WTC11 (cell line): ENCODE measurements at regions not wholly inside any gene's neighbourhood (a gene's known extent, or its start where the extent isn't known, plus 50 kb on each side); places are given as distances from the start of the nearest gene placed in this dataset.
A peak's percentile ranks its signal among the peaks of the same experiment; 100 is the strongest.

Experiments
- ATF1 ChIP-seq: sonication (generic); formaldehyde crosslinking; IDR thresholded peaks from 2 replicates; pipeline ENCODE4 v1.8.1; 2023; ENCODE audit warnings: mild to moderate bottlenecking, moderate library complexity, missing genetic modification reagents
- CBFB ChIP-seq: sonication (generic); formaldehyde crosslinking; IDR thresholded peaks from 2 replicates; pipeline ENCODE4 v1.8.1; 2022; ENCODE audit warnings: mild to moderate bottlenecking, low read depth, missing genetic modification reagents
- ETV6 ChIP-seq: sonication (generic); formaldehyde crosslinking; IDR thresholded peaks from 2 replicates; pipeline ENCODE4 v1.8.1; 2022; ENCODE audit warnings: mild to moderate bottlenecking, missing genetic modification reagents
- FOXJ3 ChIP-seq: sonication (generic); formaldehyde crosslinking; IDR thresholded peaks from 2 replicates; pipeline ENCODE4 v1.9.0; 2021; ENCODE audit warnings: missing genetic modification reagents, mild to moderate bottlenecking, borderline replicate concordance
- GRHL2 ChIP-seq: fragments of 250-450 bp; sonication (Bioruptor Pico); IDR thresholded peaks from 2 replicates; pipeline ENCODE4 v1.8.0; 2022; ENCODE audit warnings: mild to moderate bottlenecking, moderate library complexity; ENCODE audit not compliant: insufficient replicate concordance, severe bottlenecking
- HMGA2 ChIP-seq: fragments of 250-450 bp; sonication (Bioruptor Pico); IDR thresholded peaks from 2 replicates; pipeline ENCODE4 v1.4.0; 2021; ENCODE audit warnings: mild to moderate bottlenecking, moderate library complexity
- JAZF1 ChIP-seq: fragments of 250-450 bp; sonication (Bioruptor Pico); IDR thresholded peaks from 2 replicates; pipeline ENCODE4 v1.9.0; 2021; ENCODE audit warnings: moderate library complexity, mild to moderate bottlenecking, inconsistent platforms
- JUN ChIP-seq: sonication (generic); formaldehyde crosslinking; IDR thresholded peaks from 2 replicates; pipeline ENCODE4 v1.8.0; 2023; ENCODE audit warnings: mild to moderate bottlenecking, missing genetic modification reagents
- MYBL2 ChIP-seq: sonication (generic); formaldehyde crosslinking; IDR thresholded peaks from 2 replicates; pipeline ENCODE4 v1.8.1; 2023; ENCODE audit warnings: mild to moderate bottlenecking, moderate library complexity, missing genetic modification reagents
- NFATC4 ChIP-seq: fragments of 250-450 bp; sonication (Bioruptor Pico); IDR thresholded peaks from 2 replicates; pipeline ENCODE4 v1.9.0; 2021; ENCODE audit warnings: mild to moderate bottlenecking
- OVOL2 ChIP-seq: fragments of 250-450 bp; sonication (Bioruptor Pico); IDR thresholded peaks from 2 replicates; pipeline ENCODE4 v1.9.0; 2021; ENCODE audit warnings: mild to moderate bottlenecking, borderline replicate concordance
- PRRX2 ChIP-seq: fragments of 250-450 bp; sonication (Bioruptor Pico); IDR thresholded peaks from 2 replicates; pipeline ENCODE4 v1.8.0; 2021; ENCODE audit warnings: mild to moderate bottlenecking
- SP1 ChIP-seq: sonication (generic); formaldehyde crosslinking; conservative IDR thresholded peaks from 2 replicates; pipeline ENCODE4 v1.8.1; 2022; ENCODE audit warnings: missing genetic modification reagents
- TCF7 ChIP-seq: sonication (generic); formaldehyde crosslinking; IDR thresholded peaks from 2 replicates; pipeline ENCODE4 v1.8.0; 2022; ENCODE audit warnings: mild to moderate bottlenecking, low read depth, missing genetic modification reagents, moderate library complexity
- TP53 ChIP-seq: sonication (generic); formaldehyde crosslinking; IDR thresholded peaks from 2 replicates; pipeline ENCODE4 v1.8.1; 2023; ENCODE audit warnings: mild to moderate bottlenecking, missing genetic modification reagents
- ZBTB21 ChIP-seq: sonication (generic); formaldehyde crosslinking; IDR thresholded peaks from 2 replicates; pipeline ENCODE4 v1.8.1; 2023; ENCODE audit warnings: mild to moderate bottlenecking, missing genetic modification reagents, borderline replicate concordance
- ZNF232 ChIP-seq: sonication (generic); formaldehyde crosslinking; IDR thresholded peaks from 2 replicates; pipeline ENCODE4 v1.8.0; 2022; ENCODE audit warnings: mild to moderate bottlenecking, missing genetic modification reagents
- ZNF263 ChIP-seq: sonication (generic); formaldehyde crosslinking; IDR thresholded peaks from 2 replicates; pipeline ENCODE4 v1.8.1; 2022; ENCODE audit warnings: low read depth, mild to moderate bottlenecking, moderate library complexity, missing genetic modification reagents
- ZNF423 ChIP-seq: fragments of 250-450 bp; sonication (Bioruptor Pico); IDR thresholded peaks from 2 replicates; pipeline ENCODE4 v2.1.2; 2022; ENCODE audit warnings: mild to moderate bottlenecking, moderate library complexity
- ZNF671 ChIP-seq: fragments of 250-450 bp; sonication (Bioruptor Pico); IDR thresholded peaks from 2 replicates; pipeline ENCODE4 v1.8.0; 2021; ENCODE audit warnings: mild to moderate bottlenecking
- TF ChIP-seq, protein P1 (sequence below): sonication (generic); formaldehyde crosslinking; conservative IDR thresholded peaks from 2 replicates; pipeline ENCODE4 v1.8.1; 2022; ENCODE audit warnings: mild to moderate bottlenecking, missing genetic modification reagents
- TF ChIP-seq, protein P2 (sequence below): sonication (generic); formaldehyde crosslinking; IDR thresholded peaks from 2 replicates; pipeline ENCODE4 v1.8.0; 2023; ENCODE audit warnings: missing genetic modification reagents, mild to moderate bottlenecking, borderline replicate concordance
- TF ChIP-seq, protein P3 (sequence below): fragments of 250-450 bp; sonication (Bioruptor Pico); conservative IDR thresholded peaks from 2 replicates; pipeline ENCODE4 v1.9.0; 2021; ENCODE audit warnings: mild to moderate bottlenecking
- TF ChIP-seq, protein P4 (sequence below): sonication (generic); formaldehyde crosslinking; conservative IDR thresholded peaks from 2 replicates; pipeline ENCODE4 v1.8.1; 2023; ENCODE audit warnings: mild to moderate bottlenecking, low read depth, missing genetic modification reagents, moderate library complexity
- TF ChIP-seq, protein P5 (sequence below): sonication (generic); formaldehyde crosslinking; IDR thresholded peaks from 2 replicates; pipeline ENCODE4 v1.8.1; 2023; ENCODE audit warnings: mild to moderate bottlenecking, missing genetic modification reagents
- TF ChIP-seq, protein P6 (sequence below): fragments of 200-600 bp; IDR thresholded peaks from 2 replicates; pipeline ENCODE4 v1.8.0; 2022; ENCODE audit warnings: antibody characterized with exemption
- TF ChIP-seq, protein P7 (sequence below): fragments of 250-450 bp; sonication (Bioruptor Pico); IDR thresholded peaks from 2 replicates; pipeline ENCODE4 v1.8.0; 2021; ENCODE audit warnings: mild to moderate bottlenecking

DNA sequence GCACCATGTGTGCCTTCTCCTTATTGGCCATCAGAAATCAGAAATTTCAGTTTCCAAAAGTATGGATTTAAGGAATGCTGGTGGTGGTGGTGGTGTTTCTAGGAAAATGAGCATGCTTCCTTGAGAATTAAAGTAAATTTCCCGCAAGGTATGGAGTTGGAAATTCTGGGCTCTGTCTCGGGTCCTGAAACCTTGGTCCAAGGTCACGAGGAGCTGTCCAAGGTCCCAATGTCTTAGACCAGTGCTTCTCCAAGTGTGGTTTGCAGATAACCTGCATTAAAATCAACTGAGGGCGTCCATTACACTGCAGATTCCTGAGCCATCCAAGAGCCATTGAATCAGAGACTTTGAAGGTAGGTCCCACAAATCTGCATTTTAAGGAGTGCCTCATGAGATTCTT lies 210.9 kb upstream of the PKDCC start (continued):
- TF ChIP-seq, protein P1, sequence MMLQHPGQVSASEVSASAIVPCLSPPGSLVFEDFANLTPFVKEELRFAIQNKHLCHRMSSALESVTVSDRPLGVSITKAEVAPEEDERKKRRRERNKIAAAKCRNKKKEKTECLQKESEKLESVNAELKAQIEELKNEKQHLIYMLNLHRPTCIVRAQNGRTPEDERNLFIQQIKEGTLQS: peak; percentile 61; the same call in 1 of the 2 replicates
- 0 out of 2 replicates have a peak, but pooled peaks have one; percentile 82 for TF ChIP-seq CBFB (CRISPR knock-in tag)
- peak; percentile 98 for TF ChIP-seq JUN
- TF ChIP-seq SP1 (CRISPR knock-in tag): peak; percentile 67; the same call in 1 of the 2 replicates
- TF ChIP-seq FOXJ3 (CRISPR knock-in tag): peak; percentile 90; the same call in 1 of the 2 replicates
- TF ChIP-seq MYBL2 (CRISPR knock-in tag): peak; percentile 90
- TF ChIP-seq TP53: peak; percentile 91
- TF ChIP-seq, protein P2, sequence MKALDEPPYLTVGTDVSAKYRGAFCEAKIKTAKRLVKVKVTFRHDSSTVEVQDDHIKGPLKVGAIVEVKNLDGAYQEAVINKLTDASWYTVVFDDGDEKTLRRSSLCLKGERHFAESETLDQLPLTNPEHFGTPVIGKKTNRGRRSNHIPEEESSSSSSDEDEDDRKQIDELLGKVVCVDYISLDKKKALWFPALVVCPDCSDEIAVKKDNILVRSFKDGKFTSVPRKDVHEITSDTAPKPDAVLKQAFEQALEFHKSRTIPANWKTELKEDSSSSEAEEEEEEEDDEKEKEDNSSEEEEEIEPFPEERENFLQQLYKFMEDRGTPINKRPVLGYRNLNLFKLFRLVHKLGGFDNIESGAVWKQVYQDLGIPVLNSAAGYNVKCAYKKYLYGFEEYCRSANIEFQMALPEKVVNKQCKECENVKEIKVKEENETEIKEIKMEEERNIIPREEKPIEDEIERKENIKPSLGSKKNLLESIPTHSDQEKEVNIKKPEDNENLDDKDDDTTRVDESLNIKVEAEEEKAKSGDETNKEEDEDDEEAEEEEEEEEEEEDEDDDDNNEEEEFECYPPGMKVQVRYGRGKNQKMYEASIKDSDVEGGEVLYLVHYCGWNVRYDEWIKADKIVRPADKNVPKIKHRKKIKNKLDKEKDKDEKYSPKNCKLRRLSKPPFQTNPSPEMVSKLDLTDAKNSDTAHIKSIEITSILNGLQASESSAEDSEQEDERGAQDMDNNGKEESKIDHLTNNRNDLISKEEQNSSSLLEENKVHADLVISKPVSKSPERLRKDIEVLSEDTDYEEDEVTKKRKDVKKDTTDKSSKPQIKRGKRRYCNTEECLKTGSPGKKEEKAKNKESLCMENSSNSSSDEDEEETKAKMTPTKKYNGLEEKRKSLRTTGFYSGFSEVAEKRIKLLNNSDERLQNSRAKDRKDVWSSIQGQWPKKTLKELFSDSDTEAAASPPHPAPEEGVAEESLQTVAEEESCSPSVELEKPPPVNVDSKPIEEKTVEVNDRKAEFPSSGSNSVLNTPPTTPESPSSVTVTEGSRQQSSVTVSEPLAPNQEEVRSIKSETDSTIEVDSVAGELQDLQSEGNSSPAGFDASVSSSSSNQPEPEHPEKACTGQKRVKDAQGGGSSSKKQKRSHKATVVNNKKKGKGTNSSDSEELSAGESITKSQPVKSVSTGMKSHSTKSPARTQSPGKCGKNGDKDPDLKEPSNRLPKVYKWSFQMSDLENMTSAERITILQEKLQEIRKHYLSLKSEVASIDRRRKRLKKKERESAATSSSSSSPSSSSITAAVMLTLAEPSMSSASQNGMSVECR (CRISPR knock-in tag): peak; percentile 99
- peak; percentile 37; the same call in 1 of the 2 replicates for TF ChIP-seq ZNF423
- peak; percentile 66; the same call in 1 of the 2 replicates for TF ChIP-seq PRRX2
- no peak for TF ChIP-seq OVOL2
- TF ChIP-seq, protein P3, sequence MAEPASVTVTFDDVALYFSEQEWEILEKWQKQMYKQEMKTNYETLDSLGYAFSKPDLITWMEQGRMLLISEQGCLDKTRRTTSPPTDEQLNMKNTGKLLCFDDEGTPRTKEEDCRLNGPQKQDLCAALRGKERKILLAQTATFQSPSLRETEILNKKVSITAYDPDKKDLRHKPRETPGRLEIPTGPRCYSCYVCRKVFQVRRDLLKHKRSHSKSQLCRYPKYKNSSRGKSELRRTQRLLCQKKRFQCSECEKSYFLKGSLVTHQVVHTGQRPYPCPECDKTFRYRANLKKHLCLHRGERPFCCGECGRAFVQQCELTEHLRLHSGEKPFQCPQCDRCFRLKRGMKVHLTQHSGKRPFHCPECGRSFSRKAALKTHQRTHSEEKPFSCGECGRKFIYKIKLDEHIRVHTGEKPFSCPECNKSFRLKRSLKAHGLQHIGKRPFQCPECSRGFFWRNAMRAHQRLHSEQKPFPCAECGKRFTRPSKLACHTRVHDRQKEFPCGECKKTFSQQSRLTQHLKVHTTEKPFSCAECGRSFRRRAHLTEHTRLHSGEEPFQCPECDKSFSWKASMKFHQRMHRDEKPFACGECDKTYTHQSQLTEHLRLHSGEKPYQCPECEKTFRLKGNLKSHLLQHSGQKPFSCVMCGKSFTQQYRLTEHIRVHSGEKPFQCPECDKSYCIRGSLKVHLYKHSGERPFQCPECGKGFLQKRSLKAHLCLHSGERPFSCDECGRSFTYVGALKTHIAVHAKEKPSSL (CRISPR knock-in tag): no peak
- peak; percentile 79 for TF ChIP-seq TCF7 (CRISPR knock-in tag)
- TF ChIP-seq, protein P4, sequence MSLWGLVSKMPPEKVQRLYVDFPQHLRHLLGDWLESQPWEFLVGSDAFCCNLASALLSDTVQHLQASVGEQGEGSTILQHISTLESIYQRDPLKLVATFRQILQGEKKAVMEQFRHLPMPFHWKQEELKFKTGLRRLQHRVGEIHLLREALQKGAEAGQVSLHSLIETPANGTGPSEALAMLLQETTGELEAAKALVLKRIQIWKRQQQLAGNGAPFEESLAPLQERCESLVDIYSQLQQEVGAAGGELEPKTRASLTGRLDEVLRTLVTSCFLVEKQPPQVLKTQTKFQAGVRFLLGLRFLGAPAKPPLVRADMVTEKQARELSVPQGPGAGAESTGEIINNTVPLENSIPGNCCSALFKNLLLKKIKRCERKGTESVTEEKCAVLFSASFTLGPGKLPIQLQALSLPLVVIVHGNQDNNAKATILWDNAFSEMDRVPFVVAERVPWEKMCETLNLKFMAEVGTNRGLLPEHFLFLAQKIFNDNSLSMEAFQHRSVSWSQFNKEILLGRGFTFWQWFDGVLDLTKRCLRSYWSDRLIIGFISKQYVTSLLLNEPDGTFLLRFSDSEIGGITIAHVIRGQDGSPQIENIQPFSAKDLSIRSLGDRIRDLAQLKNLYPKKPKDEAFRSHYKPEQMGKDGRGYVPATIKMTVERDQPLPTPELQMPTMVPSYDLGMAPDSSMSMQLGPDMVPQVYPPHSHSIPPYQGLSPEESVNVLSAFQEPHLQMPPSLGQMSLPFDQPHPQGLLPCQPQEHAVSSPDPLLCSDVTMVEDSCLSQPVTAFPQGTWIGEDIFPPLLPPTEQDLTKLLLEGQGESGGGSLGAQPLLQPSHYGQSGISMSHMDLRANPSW (CRISPR knock-in tag): no peak
- TF ChIP-seq ZNF232: peak; percentile 96
- no peak for TF ChIP-seq ZNF671 (CRISPR knock-in tag)
- TF ChIP-seq ZNF263 (CRISPR knock-in tag): no peak
- TF ChIP-seq JAZF1 (CRISPR knock-in tag): no peak
- peak; percentile 97 for TF ChIP-seq ETV6
- no peak for TF ChIP-seq NFATC4 (CRISPR knock-in tag)
- TF ChIP-seq HMGA2 (CRISPR knock-in tag): no peak
- peak; percentile 90 for TF ChIP-seq ATF1 (CRISPR knock-in tag)
- peak; percentile 91 for TF ChIP-seq ZBTB21 (CRISPR knock-in tag)
- TF ChIP-seq, protein P5, sequence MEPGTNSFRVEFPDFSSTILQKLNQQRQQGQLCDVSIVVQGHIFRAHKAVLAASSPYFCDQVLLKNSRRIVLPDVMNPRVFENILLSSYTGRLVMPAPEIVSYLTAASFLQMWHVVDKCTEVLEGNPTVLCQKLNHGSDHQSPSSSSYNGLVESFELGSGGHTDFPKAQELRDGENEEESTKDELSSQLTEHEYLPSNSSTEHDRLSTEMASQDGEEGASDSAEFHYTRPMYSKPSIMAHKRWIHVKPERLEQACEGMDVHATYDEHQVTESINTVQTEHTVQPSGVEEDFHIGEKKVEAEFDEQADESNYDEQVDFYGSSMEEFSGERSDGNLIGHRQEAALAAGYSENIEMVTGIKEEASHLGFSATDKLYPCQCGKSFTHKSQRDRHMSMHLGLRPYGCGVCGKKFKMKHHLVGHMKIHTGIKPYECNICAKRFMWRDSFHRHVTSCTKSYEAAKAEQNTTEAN (CRISPR knock-in tag): peak; percentile 94; the same call in 1 of the 2 replicates
- no peak for TF ChIP-seq GRHL2 (CRISPR knock-in tag)
- TF ChIP-seq, protein P6, sequence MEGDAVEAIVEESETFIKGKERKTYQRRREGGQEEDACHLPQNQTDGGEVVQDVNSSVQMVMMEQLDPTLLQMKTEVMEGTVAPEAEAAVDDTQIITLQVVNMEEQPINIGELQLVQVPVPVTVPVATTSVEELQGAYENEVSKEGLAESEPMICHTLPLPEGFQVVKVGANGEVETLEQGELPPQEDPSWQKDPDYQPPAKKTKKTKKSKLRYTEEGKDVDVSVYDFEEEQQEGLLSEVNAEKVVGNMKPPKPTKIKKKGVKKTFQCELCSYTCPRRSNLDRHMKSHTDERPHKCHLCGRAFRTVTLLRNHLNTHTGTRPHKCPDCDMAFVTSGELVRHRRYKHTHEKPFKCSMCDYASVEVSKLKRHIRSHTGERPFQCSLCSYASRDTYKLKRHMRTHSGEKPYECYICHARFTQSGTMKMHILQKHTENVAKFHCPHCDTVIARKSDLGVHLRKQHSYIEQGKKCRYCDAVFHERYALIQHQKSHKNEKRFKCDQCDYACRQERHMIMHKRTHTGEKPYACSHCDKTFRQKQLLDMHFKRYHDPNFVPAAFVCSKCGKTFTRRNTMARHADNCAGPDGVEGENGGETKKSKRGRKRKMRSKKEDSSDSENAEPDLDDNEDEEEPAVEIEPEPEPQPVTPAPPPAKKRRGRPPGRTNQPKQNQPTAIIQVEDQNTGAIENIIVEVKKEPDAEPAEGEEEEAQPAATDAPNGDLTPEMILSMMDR: no peak
- TF ChIP-seq, protein P7, sequence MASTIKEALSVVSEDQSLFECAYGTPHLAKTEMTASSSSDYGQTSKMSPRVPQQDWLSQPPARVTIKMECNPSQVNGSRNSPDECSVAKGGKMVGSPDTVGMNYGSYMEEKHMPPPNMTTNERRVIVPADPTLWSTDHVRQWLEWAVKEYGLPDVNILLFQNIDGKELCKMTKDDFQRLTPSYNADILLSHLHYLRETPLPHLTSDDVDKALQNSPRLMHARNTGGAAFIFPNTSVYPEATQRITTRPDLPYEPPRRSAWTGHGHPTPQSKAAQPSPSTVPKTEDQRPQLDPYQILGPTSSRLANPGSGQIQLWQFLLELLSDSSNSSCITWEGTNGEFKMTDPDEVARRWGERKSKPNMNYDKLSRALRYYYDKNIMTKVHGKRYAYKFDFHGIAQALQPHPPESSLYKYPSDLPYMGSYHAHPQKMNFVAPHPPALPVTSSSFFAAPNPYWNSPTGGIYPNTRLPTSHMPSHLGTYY (CRISPR knock-in tag): no peak
